ENCODE measurements at regions not wholly inside any gene's neighbourhood (a gene's known extent, or its start where the extent isn't known, plus 50 kb on each side); places are given as distances from the start of the nearest gene placed in this dataset.

DNA sequence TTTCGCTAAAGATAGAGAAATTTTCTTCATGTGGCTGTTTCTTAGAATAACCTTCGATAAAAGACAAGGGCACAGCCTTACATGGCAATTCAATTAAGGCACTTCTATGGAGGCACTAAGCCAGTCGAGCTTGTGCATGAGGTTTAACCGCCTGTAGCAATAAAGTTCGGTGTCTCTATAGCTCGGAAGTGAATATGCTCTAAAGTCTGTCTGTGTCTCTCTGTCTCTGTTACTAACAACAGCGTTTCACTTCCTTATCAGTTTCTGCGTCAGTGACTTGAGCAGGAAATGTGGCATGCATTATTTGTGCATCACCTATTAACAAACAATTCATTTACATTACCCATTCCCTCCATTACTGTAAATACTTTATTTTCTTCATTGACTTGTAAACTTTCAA is 365.1 kb upstream of the NETO1 start:
- Histone ChIP-seq H3K9ac (ENCODE audit: low read depth, low read length, poor library complexity, severe bottlenecking) (no peak overlapping the region), H3K4me1 (ENCODE audit: insufficient read depth, low read length, poor library complexity, severe bottlenecking) (no peaks in the 10 kb centered on the region), H2AFZ (ENCODE audit: low read length) (no peak overlapping the region), H3K9me3 (ENCODE audit: insufficient read depth, low read depth, low read length) (no peaks in the 10 kb centered on the region), H3K9me2 (replicated peaks; ENCODE audit: low read depth, low read length) (no peaks in the 10 kb centered on the region), H3K4me3 (ENCODE audit: low read length, poor library complexity, severe bottlenecking) (no peak overlapping the region), H3K4me2 (ENCODE audit: low read depth, low read length, poor library complexity, severe bottlenecking) (no peak overlapping the region), H3K36me3 (ENCODE audit: insufficient read depth, low read length) (no peaks in the 10 kb centered on the region), H3K27me3 (ENCODE audit: insufficient read depth, low read length, poor library complexity, severe bottlenecking) (no peaks in the 10 kb centered on the region), H3K79me2 (ENCODE audit: insufficient read depth, low read length) (no peaks in the 10 kb centered on the region), H3F3A (ENCODE audit: low read depth) (no peaks in the 10 kb centered on the region), H4K20me1 (ENCODE audit: insufficient read depth, low read length, poor library complexity, severe bottlenecking) (no peaks in the 10 kb centered on the region)
- no peak for TF ChIP-seq EZH2phosphoT487 (IDR thresholded peaks at IDR 0.05; ENCODE audit: borderline replicate concordance)
- no peak for TF ChIP-seq CTCF (conservative IDR thresholded peaks at IDR 0.05; ENCODE audit: low read length)

DNA sequence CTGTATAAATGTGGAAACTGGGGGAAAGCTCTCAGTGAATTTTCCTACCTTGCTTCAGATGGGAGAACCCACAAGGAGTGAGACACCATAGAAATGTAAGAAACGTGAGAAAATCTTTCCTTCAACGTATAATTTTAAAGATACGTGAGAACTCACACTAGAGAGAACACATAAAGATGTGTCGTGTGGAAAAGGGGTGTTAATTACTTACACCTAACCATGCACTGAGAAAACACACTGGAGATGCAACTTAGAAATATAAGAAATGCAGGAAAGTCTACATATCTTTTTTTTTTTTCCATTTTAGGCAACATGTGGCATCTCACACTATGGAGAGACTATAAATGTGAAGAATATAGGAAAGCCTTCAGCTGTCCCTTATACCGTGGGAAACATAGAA is 352.9 kb upstream of the NETO1 start:
- no peak overlapping the region for H3K4me2 ChIP-seq (ENCODE audit: low read depth, low read length, poor library complexity, severe bottlenecking)
- H3K9me2 ChIP-seq (replicated peaks; ENCODE audit: low read depth, low read length): no peaks in the 10 kb centered on the region
- no peaks in the 10 kb centered on the region for H3F3A ChIP-seq (ENCODE audit: low read depth)
- no peak overlapping the region for H3K4me3 ChIP-seq (ENCODE audit: low read length, poor library complexity, severe bottlenecking)
- no peak overlapping the region for H3K9ac ChIP-seq (ENCODE audit: low read depth, low read length, poor library complexity, severe bottlenecking)
- H4K20me1 ChIP-seq (ENCODE audit: insufficient read depth, low read length, poor library complexity, severe bottlenecking): no peaks in the 10 kb centered on the region
- H3K36me3 ChIP-seq (ENCODE audit: insufficient read depth, low read length): no peaks in the 10 kb centered on the region
- H2AFZ ChIP-seq (ENCODE audit: low read length): no peak overlapping the region
- no peaks in the 10 kb centered on the region for H3K4me1 ChIP-seq (ENCODE audit: insufficient read depth, low read length, poor library complexity, severe bottlenecking)
- TF ChIP-seq EZH2phosphoT487 (IDR thresholded peaks at IDR 0.05; ENCODE audit: borderline replicate concordance) (no peak), CTCF (conservative IDR thresholded peaks at IDR 0.05; ENCODE audit: low read length) (no peak)
- peaks cover 10% of the 10 kb centered on the region; the same call in 1 of the 2 replicates for H3K9me3 ChIP-seq (ENCODE audit: insufficient read depth, low read depth, low read length)
- H3K27me3 ChIP-seq (ENCODE audit: insufficient read depth, low read length, poor library complexity, severe bottlenecking): no peaks in the 10 kb centered on the region
- H3K79me2 ChIP-seq (ENCODE audit: insufficient read depth, low read length): no peaks in the 10 kb centered on the region

DNA sequence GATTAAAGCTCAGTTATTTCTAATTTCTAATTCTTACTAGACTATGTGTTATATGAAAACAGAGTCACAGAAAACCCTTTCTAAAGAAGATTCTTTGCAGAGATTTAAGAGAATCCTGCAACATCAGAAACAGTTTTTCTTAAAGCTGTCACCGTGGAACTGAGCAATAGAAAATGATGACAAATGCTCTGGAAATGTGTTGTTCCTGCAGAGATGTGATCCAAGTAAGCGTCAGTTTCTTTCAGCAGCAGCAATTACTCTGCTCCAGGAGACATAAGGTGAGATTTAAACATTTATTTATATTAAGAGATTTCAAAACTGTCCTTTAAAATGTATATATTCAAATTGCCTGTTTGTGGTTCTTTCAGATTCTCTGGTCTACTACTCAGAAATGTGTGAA is 350.5 kb upstream of the NETO1 start:
- Histone ChIP-seq H3K4me3 (ENCODE audit: low read length, poor library complexity, severe bottlenecking) (no peak overlapping the region), H3K79me2 (ENCODE audit: insufficient read depth, low read length) (no peaks in the 10 kb centered on the region), H3K9me3 (ENCODE audit: insufficient read depth, low read depth, low read length) (peaks cover 10% of the 10 kb centered on the region; the same call in 1 of the 2 replicates), H3K9ac (ENCODE audit: low read depth, low read length, poor library complexity, severe bottlenecking) (no peak overlapping the region), H3K9me2 (replicated peaks; ENCODE audit: low read depth, low read length) (no peaks in the 10 kb centered on the region), H3K4me2 (ENCODE audit: low read depth, low read length, poor library complexity, severe bottlenecking) (no peak overlapping the region), H3K4me1 (ENCODE audit: insufficient read depth, low read length, poor library complexity, severe bottlenecking) (no peaks in the 10 kb centered on the region), H3K27me3 (ENCODE audit: insufficient read depth, low read length, poor library complexity, severe bottlenecking) (no peaks in the 10 kb centered on the region), H2AFZ (ENCODE audit: low read length) (no peak overlapping the region), H3K36me3 (ENCODE audit: insufficient read depth, low read length) (no peaks in the 10 kb centered on the region), H4K20me1 (ENCODE audit: insufficient read depth, low read length, poor library complexity, severe bottlenecking) (no peaks in the 10 kb centered on the region), H3F3A (ENCODE audit: low read depth) (no peaks in the 10 kb centered on the region)
- TF ChIP-seq EZH2phosphoT487 (IDR thresholded peaks at IDR 0.05; ENCODE audit: borderline replicate concordance): no peak
- TF ChIP-seq CTCF (conservative IDR thresholded peaks at IDR 0.05; ENCODE audit: low read length): no peak

Measured in Loucy (cell line).